PC-9 (cell line): ENCODE measurements at regions not wholly inside any gene's neighbourhood (a gene's known extent, or its start where the extent isn't known, plus 50 kb on each side); places are given as distances from the start of the nearest gene placed in this dataset.

ENCODE experiments used
- BruUV-seq: library from RNA; stranded (reverse); fragments of 400-500 nt; replicated peaks from 2 replicates; lab custom pipeline; 2021; lab: Mats Ljungman, UMichigan
- CTCF ChIA-PET: fragments of 300-600 bp; sonication (Branson Sonifier 250); formaldehyde crosslinking; loops from one replicate; lab custom pipeline; 2022; ENCODE audit warnings: antibody characterized with exemption; lab: Charles Lee
- POLR2A ChIA-PET: fragments of 300-600 bp; sonication (Branson Sonifier 250); formaldehyde crosslinking; loops from one replicate; lab custom pipeline; 2022; ENCODE audit warnings: antibody characterized with exemption; ENCODE audit not compliant: unreplicated experiment; lab: Charles Lee
- DNase-seq, 2 experiments: peaks; one replicate each; pipeline versions ENCODE4 v3.0.0 to v3.0.0-alpha.2; 2015 to 2022; ENCODE audit warnings: mixed read lengths in 1 of 2
- H2AFZ ChIP-seq: fragments of 200-600 bp; sonication (generic); 2 replicates; pipeline ENCODE4 v1.8.1; 2017; ENCODE audit warnings: antibody characterized with exemption
- H3F3A ChIP-seq: fragments of 200-600 bp; sonication (generic); 2 replicates; pipeline ENCODE4 v1.8.1; 2017; ENCODE audit warnings: antibody characterized with exemption, mild to moderate bottlenecking, low read depth; ENCODE audit not compliant: insufficient read depth
- H3K27ac ChIP-seq: fragments of 200-600 bp; sonication (generic); 2 replicates; pipeline ENCODE4 v1.6.1; 2016; ENCODE audit warnings: mixed run types
- H3K27me3 ChIP-seq: fragments of 200-600 bp; sonication (generic); 2 replicates; pipeline ENCODE4 v1.6.1; 2016; ENCODE audit warnings: low read depth, mixed run types; ENCODE audit not compliant: insufficient read depth
- H3K36me3 ChIP-seq: fragments of 200-600 bp; sonication (generic); 2 replicates; pipeline ENCODE4 v1.6.1; 2016; ENCODE audit warnings: low read depth, mixed run types
- H3K4me1 ChIP-seq: fragments of 200-600 bp; sonication (generic); replicated peaks from 2 replicates; pipeline ENCODE4 v1.6.1; 2016; ENCODE audit warnings: mixed run types; ENCODE audit not compliant: insufficient read depth
- H3K4me2 ChIP-seq: fragments of 200-600 bp; sonication (generic); 2 replicates; pipeline ENCODE4 v1.6.1; 2017; ENCODE audit warnings: mixed run types
- H3K4me3 ChIP-seq: fragments of 200-600 bp; sonication (generic); 2 replicates; pipeline ENCODE4 v1.6.1; 2016; ENCODE audit warnings: mixed run types
- H3K79me2 ChIP-seq: fragments of 200-600 bp; sonication (generic); 2 replicates; pipeline ENCODE4 v1.6.1; 2017; ENCODE audit warnings: low read depth, mixed run types
- H3K9me2 ChIP-seq: fragments of 200-600 bp; sonication (generic); 2 replicates; pipeline ENCODE4 v1.8.1; 2017; ENCODE audit warnings: mild to moderate bottlenecking; ENCODE audit not compliant: insufficient read depth
- H3K9me3 ChIP-seq: fragments of 200-600 bp; sonication (generic); 2 replicates; pipeline ENCODE4 v1.8.1; 2016; ENCODE audit warnings: low read depth; ENCODE audit not compliant: insufficient read depth
- H4K20me1 ChIP-seq: fragments of 200-600 bp; sonication (generic); 2 replicates; pipeline ENCODE4 v1.8.1; 2017; ENCODE audit not compliant: insufficient read depth
- CTCF ChIP-seq: fragments of 200-600 bp; sonication (generic); conservative IDR thresholded peaks from 2 replicates; pipeline ENCODE4 v1.6.1; 2017; ENCODE audit warnings: mixed run types, antibody characterized with exemption, mild to moderate bottlenecking, moderate library complexity
- EZH2 ChIP-seq: fragments of 200-600 bp; sonication (generic); IDR thresholded peaks from 2 replicates; pipeline ENCODE4 v1.8.0; 2017; ENCODE audit warnings: antibody characterized with exemption, low read depth
- intact Hi-C: fragments of 100-400 bp; cut with micrococcal nuclease; formaldehyde crosslinking; loops from one replicate; pipeline ENCODE4 v1.10.0; 2022; ENCODE audit not compliant: unreplicated experiment

DNA sequence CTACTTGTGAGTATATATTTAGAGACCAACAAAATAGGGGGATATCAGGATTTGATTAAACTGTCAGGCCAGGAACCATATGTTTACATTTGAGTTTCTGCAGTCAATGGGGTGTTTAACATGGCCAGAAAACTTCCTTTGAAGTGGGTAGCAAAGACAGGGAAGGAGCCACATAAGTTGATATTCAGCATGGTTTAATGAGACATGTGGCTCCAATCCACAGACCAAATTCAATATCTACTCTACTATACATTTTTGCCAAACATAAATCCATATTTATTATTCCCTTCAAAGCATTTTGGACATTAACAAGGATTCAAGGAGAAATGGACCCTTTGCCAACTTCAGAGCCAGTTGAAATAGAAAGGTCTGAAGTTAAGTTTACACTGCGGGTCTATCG, 99.8 kb downstream of the TAF11L14 start:
- no TSS peak for BruUV-seq
- no peaks in the 10 kb centered on the region for H4K20me1 ChIP-seq
- H3F3A ChIP-seq: no peaks in the 10 kb centered on the region
- H3K27me3 ChIP-seq: peaks cover 39% of the 10 kb centered on the region
- H3K79me2 ChIP-seq: no peaks in the 10 kb centered on the region
- H2AFZ ChIP-seq: no peak overlapping the region
- intact Hi-C loops: no loop called here
- H3K9me3 ChIP-seq: no peaks in the 10 kb centered on the region
- POLR2A ChIA-PET: no interaction called here
- CTCF ChIA-PET: no interaction called here
- no peak for TF ChIP-seq CTCF
- no peak for TF ChIP-seq EZH2
- H3K9me2 ChIP-seq: no peaks in the 10 kb centered on the region
- H3K4me3 ChIP-seq: no peak overlapping the region
- H3K27ac ChIP-seq: no peak overlapping the region
- no peaks in the 10 kb centered on the region for H3K4me1 ChIP-seq
- H3K4me2 ChIP-seq: no peak overlapping the region
- no peaks in the 10 kb centered on the region for H3K36me3 ChIP-seq
- DNase-seq: no peak

DNA sequence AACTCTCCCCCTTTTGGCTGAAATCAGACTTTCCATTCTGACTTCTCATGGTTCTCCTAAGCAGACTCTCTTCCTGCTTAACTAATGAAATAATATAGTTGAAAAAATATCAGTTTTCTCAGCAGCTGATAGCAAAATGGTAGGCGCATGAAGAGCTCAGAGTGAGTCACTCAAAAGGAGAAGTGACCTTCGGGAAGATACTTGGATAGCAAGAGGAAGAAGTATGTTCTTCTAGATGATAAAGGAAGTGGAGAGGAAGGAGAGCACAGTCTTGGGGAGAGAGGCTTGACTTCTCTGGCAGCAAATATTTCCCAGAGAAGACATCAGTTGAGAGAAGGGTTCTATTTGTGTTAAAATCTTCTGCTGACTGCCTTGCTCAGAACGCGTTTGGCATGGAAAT, 101.5 kb downstream of the TAF11L14 start:
- Histone ChIP-seq H3K27ac (no peak overlapping the region), H3F3A (no peaks in the 10 kb centered on the region), H3K27me3 (peaks cover 42% of the 10 kb centered on the region), H4K20me1 (no peaks in the 10 kb centered on the region), H3K4me3 (no peak overlapping the region), H3K79me2 (no peaks in the 10 kb centered on the region), H3K4me2 (no peak overlapping the region), H3K4me1 (no peaks in the 10 kb centered on the region), H3K36me3 (no peaks in the 10 kb centered on the region), H3K9me3 (no peaks in the 10 kb centered on the region), H2AFZ (no peak overlapping the region), H3K9me2 (no peaks in the 10 kb centered on the region)
- DNase-seq: no peak
- BruUV-seq: no TSS peak
- intact Hi-C loops: no loop called here
- CTCF ChIA-PET: no interaction called here
- no peak for TF ChIP-seq CTCF
- no peak for TF ChIP-seq EZH2
- POLR2A ChIA-PET: no interaction called here

DNA sequence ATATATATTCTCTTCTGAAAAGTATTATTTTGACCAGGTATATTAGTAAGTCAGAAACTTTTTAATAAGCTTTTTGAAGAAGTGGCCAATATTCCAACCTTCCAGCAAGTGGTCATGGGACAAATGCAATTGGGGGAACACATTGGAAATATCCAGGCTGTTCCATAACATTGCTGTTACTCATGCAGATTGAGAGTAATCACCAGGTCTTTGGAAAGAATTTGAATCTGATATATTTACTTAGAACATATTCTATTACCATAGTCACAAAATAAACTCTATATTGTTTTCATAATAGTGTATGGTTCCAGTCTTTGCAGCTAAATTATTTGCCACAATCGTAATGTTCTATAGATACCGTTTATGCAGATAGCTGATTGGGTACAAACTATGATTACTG, 102.8 kb downstream of the TAF11L14 start:
- Histone ChIP-seq H3K27ac (no peak overlapping the region), H3K9me3 (no peaks in the 10 kb centered on the region), H3K79me2 (no peaks in the 10 kb centered on the region), H3K36me3 (no peaks in the 10 kb centered on the region), H3K27me3 (peaks cover 43% of the 10 kb centered on the region), H4K20me1 (no peaks in the 10 kb centered on the region), H3K9me2 (no peaks in the 10 kb centered on the region), H3K4me2 (no peak overlapping the region), H3K4me1 (no peaks in the 10 kb centered on the region), H3F3A (no peaks in the 10 kb centered on the region), H3K4me3 (no peak overlapping the region), H2AFZ (no peak overlapping the region)
- intact Hi-C loops: no loop called here
- ChIA-PET CTCF (no interaction called here), POLR2A (no interaction called here)
- no peak for DNase-seq
- TF ChIP-seq CTCF (no peak), EZH2 (no peak)
- no TSS peak for BruUV-seq
